HCT116 (cell line): ENCODE measurements at regions not wholly inside any gene's neighbourhood (a gene's known extent, or its start where the extent isn't known, plus 50 kb on each side); places are given as distances from the start of the nearest gene placed in this dataset.

Experiments used
- FOSL1 ChIP-seq: IDR thresholded peaks from 2 replicates; pipeline ENCODE4 v1.6.1; 2012; ENCODE audit warnings: low read depth
- POLR2A ChIP-seq: IDR thresholded peaks from 2 replicates; pipeline ENCODE4 v1.7.0; 2011; ENCODE audit warnings: borderline replicate concordance; ENCODE audit not compliant: insufficient read depth, insufficient read length; ENCODE audit errors: extremely low read depth
- POLR2AphosphoS5 ChIP-seq: IDR thresholded peaks from 2 replicates; pipeline ENCODE4 v1.6.1; 2011; ENCODE audit warnings: mild to moderate bottlenecking, low read depth, low read length, moderate library complexity
- SIN3A ChIP-seq: IDR thresholded peaks from 2 replicates; pipeline ENCODE4 v1.6.1; 2012; ENCODE audit warnings: low read depth
- YY1 ChIP-seq: IDR thresholded peaks from 2 replicates; pipeline ENCODE4 v1.6.1; 2011; ENCODE audit warnings: low read length, low read depth, moderate library complexity, mild to moderate bottlenecking; ENCODE audit not compliant: insufficient replicate concordance; ENCODE audit errors: extremely low read depth
- TF ChIP-seq, protein P1 (sequence below), 3 experiments: fragments of 200-600 bp in 1 of 3; sonication (generic) in 1 of 3; IDR thresholded peaks in 2 of 3; conservative IDR thresholded peaks in 1 of 3; 2 replicates each; pipeline ENCODE4 v1.5.1; 2012 to 2017; ENCODE audit warnings: low read depth in 2 of 3, low read length in 2 of 3, antibody characterized with exemption in 1 of 3, borderline replicate concordance in 1 of 3, control low read depth in 1 of 3, mild to moderate bottlenecking in 1 of 3, mixed read lengths in 1 of 3, mixed run types in 1 of 3, moderate library complexity in 1 of 3; ENCODE audit not compliant: insufficient read depth in 1 of 3
- TF ChIP-seq, protein P2 (sequence below): IDR thresholded peaks from 2 replicates; pipeline ENCODE4 v1.6.1; 2012; ENCODE audit warnings: low read depth

DNA sequence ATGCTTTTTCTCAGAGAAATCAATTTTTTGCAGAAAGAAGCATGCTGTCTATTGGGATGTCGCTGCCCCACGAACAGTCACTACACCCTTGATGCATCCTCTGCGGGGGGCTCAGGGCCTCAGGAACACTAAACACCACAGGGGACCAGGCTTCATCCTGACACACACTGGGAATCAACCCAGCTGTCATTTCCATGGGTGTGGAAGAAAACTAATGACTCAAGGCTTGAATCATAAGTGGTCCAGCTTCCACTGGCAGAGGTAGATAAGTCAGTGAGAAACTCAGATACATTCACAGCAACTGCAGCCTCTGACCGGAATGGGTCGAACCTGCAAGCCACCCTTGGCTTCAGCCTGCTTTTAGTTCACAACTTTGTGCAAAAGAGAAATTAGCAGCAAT is 81.3 kb upstream of the SPTLC3 start:
- TF ChIP-seq, protein P1, sequence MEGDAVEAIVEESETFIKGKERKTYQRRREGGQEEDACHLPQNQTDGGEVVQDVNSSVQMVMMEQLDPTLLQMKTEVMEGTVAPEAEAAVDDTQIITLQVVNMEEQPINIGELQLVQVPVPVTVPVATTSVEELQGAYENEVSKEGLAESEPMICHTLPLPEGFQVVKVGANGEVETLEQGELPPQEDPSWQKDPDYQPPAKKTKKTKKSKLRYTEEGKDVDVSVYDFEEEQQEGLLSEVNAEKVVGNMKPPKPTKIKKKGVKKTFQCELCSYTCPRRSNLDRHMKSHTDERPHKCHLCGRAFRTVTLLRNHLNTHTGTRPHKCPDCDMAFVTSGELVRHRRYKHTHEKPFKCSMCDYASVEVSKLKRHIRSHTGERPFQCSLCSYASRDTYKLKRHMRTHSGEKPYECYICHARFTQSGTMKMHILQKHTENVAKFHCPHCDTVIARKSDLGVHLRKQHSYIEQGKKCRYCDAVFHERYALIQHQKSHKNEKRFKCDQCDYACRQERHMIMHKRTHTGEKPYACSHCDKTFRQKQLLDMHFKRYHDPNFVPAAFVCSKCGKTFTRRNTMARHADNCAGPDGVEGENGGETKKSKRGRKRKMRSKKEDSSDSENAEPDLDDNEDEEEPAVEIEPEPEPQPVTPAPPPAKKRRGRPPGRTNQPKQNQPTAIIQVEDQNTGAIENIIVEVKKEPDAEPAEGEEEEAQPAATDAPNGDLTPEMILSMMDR (IDR thresholded peaks at IDR 0.05 in 2 of 3, conservative IDR thresholded peaks at IDR 0.05 in 1 of 3; ENCODE audit: borderline replicate concordance in 1 of 3, insufficient read depth in 1 of 3, low read depth in 2 of 3, low read length in 2 of 3), result no peak
- no peak for TF ChIP-seq POLR2AphosphoS5
- no peak for TF ChIP-seq POLR2A
- TF ChIP-seq, protein P2, sequence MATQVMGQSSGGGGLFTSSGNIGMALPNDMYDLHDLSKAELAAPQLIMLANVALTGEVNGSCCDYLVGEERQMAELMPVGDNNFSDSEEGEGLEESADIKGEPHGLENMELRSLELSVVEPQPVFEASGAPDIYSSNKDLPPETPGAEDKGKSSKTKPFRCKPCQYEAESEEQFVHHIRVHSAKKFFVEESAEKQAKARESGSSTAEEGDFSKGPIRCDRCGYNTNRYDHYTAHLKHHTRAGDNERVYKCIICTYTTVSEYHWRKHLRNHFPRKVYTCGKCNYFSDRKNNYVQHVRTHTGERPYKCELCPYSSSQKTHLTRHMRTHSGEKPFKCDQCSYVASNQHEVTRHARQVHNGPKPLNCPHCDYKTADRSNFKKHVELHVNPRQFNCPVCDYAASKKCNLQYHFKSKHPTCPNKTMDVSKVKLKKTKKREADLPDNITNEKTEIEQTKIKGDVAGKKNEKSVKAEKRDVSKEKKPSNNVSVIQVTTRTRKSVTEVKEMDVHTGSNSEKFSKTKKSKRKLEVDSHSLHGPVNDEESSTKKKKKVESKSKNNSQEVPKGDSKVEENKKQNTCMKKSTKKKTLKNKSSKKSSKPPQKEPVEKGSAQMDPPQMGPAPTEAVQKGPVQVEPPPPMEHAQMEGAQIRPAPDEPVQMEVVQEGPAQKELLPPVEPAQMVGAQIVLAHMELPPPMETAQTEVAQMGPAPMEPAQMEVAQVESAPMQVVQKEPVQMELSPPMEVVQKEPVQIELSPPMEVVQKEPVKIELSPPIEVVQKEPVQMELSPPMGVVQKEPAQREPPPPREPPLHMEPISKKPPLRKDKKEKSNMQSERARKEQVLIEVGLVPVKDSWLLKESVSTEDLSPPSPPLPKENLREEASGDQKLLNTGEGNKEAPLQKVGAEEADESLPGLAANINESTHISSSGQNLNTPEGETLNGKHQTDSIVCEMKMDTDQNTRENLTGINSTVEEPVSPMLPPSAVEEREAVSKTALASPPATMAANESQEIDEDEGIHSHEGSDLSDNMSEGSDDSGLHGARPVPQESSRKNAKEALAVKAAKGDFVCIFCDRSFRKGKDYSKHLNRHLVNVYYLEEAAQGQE, result no peak
- no peak for TF ChIP-seq YY1
- TF ChIP-seq SIN3A, result no peak
- TF ChIP-seq FOSL1, result no peak
